HuH-7.5 (cell line): ENCODE measurements at regions not wholly inside any gene's neighbourhood (a gene's known extent, or its start where the extent isn't known, plus 50 kb on each side); places are given as distances from the start of the nearest gene placed in this dataset.
"Not testable (repeated sequence)": the region's sequence is repeated elsewhere in the genome, so short reads cannot be mapped to it uniquely, and the experiment has no call there.

Experiments
- DNase-seq: peaks from one replicate; pipeline ENCODE4 v3.0.0; 2011; ENCODE audit warnings: low spot score

DNA sequence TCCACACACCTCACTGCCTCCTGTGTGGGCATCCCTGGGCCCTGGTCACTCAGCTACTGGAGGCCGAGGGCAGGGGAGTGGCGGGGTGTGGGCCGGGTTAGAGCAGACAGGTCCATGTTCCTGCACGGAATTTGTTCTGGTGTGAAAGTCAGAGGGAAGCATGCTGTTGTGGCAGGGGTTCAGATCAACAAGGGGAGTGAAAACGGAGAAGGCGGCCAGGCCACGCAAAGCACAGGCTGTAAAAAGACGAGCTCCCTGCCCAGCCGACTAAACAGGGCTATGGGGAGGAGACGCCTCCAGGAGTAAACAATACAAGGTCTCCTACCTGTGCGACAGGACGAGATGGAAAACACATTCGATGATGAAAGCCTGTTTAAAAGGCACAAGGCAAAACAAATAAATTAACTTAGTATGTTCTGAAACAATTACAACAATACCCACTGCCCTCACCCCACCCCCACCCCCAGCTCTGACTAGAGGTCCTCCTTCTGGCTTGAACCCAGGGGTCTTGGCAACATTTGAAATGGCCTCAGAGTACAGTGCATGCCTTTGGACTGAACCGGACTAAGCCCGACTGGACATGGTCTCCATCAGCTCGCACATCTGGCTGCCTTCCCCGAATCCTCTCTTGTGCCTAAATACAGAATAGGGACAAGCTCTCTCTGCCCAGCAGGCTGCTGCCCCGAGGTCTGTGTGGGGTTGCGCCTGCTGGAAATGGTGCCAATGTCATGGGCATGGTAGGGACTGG lies 274.9 kb upstream of the DIO3 start:
- DNase-seq, result no peak

GRCh38 chr14:101288436-101289229 lies 272.7 kb upstream of the DIO3 start:
- peak; percentile 9 for DNase-seq

GRCh38 chr14:101289230-101289690 lies 272.0 kb upstream of the DIO3 start:
- no peak for DNase-seq

DNA sequence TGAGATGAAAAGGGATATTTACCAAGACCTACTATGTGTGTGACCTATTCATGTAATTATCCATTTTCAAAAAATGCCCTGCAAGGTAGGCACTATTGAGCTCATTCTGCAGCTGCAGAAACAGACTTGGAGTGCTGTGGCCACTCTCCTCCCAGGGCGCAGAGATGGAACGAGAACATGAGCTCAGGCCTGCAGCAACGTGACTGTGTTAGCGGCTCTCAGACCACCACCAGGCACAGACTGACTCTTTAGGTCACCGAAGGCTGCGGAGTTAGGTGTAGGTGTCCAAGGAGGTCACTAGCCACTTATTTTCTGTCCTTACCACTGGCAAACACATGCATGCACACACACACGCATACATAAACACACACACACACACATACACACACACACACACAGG lies 271.4 kb upstream of the DIO3 start:
- DNase-seq, result no peak

DNA sequence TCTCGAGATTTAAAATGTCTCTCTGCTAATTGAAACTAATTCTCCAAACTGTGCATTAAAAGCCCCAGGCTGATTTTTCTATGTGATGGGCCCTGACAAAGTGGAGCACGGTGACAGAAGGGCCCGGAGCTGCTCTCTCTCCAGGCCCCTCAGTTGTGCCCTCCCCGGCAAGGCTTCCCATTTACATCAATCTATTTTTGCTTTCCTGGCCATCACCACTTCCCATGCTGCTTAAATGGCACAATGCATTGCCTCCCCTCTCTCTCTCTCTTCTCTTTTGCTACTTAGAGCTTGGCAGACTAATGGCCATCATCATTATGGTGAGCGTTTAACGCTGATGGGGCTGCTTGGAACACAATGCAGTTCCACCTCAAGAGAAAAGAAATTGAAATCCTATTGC lies 270.7 kb upstream of the DIO3 start:
- DNase-seq, result no peak

- no peak for DNase-seq
Observed at GRCh38 chr14:101291390-101291789, 269.9 kb upstream of the DIO3 start.

GRCh38 chr14:101292448-101292847 lies 268.8 kb upstream of the DIO3 start:
- DNase-seq, result no peak

DNA sequence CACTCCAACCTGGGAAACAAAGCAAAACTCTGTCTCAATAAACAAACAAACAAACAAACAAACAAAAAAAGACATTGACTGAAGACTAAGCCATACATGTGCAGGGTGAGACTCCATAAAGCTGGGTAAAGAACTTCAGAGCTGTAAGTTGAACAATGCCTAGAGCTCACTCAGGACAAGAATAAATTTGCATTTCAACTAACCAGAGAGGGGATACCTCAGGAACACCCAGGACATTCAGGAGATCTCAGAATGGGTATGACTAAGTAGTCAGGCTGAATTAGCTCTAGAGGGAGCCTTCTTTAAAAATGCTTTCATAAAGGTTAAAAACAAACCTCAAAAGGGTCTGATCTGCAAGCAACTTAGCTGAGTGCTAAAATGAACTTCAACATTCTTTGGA lies 267.7 kb upstream of the DIO3 start:
- DNase-seq, result no peak

DNA sequence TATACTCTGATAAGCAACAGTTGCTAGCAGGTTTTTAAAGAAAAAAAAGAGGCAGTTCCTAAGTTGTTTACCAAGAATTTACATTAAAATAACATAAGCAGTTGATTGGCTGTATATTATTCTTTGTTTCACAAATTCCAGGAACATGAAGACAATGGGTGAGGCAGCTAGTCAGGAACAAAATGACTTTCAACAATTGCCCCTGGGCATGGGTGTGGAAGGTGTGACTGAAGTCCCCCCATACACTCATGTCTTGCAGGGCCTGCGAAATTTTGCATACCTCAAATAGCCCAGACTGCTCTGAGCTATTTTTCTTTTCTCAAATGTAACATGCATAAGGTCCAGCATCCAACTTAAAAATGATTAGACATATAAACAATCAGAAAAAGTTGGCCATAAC lies 267.2 kb upstream of the DIO3 start:
- DNase-seq, result no peak

- DNase-seq, result not testable (repeated sequence)
Observed at GRCh38 chr14:101299781-101300180, 261.5 kb upstream of the DIO3 start.

GRCh38 chr14:101301011-101301410 lies 260.3 kb upstream of the DIO3 start:
- DNase-seq, result no peak

GRCh38 chr14:101307162-101307561 lies 254.1 kb upstream of the DIO3 start:
- not testable (repeated sequence) for DNase-seq

DNA sequence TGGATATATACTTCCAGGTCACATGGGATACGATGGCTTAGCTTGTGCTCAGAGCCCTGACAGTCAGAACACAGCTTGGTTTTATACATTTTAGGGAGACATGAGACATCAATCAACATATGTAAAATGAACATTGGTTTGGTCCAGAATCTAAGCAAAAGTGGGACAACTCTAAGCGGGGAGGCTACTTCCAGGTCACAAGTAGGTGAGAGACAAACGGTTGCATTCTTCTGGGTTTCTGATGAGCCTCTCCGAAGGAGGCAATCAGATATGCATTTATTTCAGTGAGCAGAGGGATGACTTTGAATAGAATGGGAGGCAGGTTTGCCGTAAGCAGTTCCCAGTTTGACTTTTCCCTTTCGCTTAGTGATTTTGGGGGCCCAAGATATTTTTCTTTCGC lies 250.1 kb upstream of the DIO3 start:
- DNase-seq, result not testable (repeated sequence)

DNA sequence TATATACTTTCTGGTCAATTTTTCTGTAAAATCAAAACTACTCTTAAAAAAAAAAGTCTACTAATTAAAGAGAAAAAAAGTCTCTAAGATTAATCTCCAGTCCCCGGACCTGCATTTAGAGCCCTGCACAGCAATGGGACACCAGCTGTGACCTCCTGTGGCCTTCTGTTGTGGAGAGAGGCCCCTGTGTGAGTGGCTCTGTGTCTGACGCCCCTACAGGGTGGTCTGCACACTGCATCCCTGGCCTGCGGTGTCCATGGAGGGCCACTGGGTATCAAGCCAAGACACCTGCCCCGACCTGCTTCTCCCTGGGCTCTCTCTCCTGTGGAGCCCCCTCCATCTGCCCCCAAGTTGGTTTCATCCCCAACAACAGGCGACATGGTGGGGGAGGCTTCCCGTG lies 248.0 kb upstream of the DIO3 start:
- no peak for DNase-seq

DNA sequence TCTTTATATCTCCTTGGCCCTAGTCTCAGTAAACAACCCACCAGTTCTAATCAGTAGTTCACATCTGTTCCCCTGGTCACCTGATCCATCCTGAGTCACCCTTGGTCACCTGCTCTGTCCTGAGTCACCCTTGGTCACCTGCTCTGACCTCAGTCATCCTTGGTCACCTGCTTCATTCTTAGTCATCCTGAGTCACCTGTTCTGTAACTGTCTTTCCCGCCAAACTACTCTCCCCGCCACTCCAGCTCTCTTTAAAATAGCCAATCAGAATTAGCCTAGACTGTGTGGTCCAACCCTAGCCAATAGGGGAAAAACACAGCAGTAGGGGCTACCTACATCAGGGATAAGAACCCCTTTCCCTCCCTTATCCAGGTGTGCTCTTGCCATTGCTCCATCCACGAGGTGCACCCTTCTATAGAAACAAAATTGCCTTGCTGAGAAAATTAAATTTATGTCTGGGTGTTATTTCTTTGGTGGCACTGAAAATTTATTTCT lies 245.4 kb upstream of the DIO3 start:
- DNase-seq, result no peak

DNA sequence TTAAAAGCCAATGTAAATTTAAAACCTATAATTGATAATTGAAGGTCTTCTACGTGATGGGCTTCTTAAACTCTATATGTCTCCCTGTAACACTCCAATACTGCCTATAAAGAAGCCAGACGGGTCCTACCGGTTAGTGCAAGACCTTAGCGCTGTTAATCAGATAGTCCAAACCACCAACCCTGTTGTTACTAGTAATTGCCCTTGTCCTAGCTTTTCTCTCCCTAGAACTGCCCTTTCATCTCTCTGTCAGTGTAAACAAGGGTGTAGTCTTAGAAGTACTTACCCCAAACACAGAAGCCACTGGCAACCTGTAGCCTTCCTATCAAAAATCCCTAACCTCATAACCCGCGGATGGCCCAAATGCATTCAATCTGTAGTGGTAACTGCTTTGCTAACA lies 243.0 kb upstream of the DIO3 start:
- no peak for DNase-seq

- DNase-seq, result no peak
Observed at GRCh38 chr14:101320396-101320795, 240.9 kb upstream of the DIO3 start.

DNA sequence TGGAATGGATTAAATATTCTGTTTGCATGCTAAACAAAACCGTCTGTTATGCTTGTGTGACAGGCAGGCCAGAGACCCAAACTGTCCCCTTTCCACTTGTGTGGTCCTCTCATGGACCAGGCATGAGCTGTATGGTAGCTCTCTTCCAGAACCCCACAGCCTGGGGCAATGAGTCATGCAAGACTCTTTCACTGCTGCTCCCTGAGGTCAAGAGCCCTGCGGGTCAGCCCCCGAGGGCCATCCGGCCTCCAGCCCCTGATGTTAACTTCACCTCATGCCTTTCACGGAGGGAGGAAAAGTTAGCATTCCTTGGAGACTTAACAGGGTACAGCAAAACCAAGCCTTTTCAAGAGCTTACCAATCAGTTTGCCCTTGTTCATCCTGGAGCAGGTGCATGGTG lies 239.1 kb upstream of the DIO3 start:
- no peak for DNase-seq

DNA sequence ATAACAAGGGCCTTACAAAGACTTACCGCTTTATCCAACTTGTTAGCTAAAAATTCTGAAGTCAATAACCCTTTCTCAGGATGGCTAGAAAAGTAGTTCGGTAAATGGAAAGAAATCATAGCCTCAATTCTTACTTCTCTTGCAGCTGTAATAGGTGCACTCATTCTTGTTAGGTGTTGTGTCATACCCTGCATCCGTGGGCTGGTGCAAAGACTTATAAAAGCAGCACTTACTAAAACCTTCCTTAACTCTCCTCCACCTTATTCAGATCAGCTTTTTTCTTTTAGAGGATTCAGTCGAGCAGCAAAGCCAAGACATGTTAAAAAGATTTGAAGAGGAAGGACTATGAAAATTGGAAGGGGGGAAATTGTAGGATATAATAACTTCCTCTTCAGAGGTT lies 238.2 kb upstream of the DIO3 start:
- DNase-seq, result no peak

GRCh38 chr14:101323614-101324235 lies 237.6 kb upstream of the DIO3 start:
- not testable (repeated sequence) for DNase-seq

DNA sequence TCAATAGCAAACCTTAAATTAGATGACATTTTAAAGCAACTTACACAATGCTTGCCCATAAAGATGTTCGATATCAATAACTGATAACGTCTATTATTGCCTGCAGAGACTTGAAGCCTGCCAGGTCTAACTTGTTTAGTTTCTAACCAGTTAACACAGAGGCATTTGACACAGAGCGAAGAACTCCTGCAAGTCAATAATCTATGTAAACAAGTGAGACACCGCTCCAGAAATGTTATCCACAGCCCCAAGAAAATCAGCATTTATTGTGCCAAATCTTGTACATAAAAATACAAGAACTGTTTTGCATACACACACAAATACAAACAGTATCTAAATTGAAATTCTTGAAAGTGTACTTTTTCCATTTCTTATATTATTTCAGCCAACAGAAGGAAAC lies 236.0 kb upstream of the DIO3 start:
- no peak for DNase-seq

GRCh38 chr14:101328412-101329028 lies 232.8 kb upstream of the DIO3 start:
- no peak for DNase-seq
